DND-41 (cell line): ENCODE measurements at regions not wholly inside any gene's neighbourhood (a gene's known extent, or its start where the extent isn't known, plus 50 kb on each side); places are given as distances from the start of the nearest gene placed in this dataset.

Experiments
- ATAC-seq: fragments of 200-7000 bp; cut with Tn5 transposase; 3 replicates; pipeline ENCODE4 v1.9.1; 2021; ENCODE audit warnings: low read depth; ENCODE audit not compliant: insufficient read depth
- DNase-seq: peaks from one replicate; pipeline ENCODE4 v3.0.0-alpha.2; 2020
- H2AFZ ChIP-seq: 2 replicates; pipeline ENCODE4 v1.6.0; 2012; ENCODE audit warnings: low read depth, low read length
- H3K27ac ChIP-seq: 2 replicates; pipeline ENCODE4 v1.5.1; 2012; ENCODE audit warnings: low read length, inconsistent platforms
- H3K27me3 ChIP-seq: fragments of 200-600 bp; sonication (generic); 2 replicates; pipeline ENCODE4 v1.6.0; 2012; ENCODE audit warnings: low read length, mild to moderate bottlenecking, inconsistent platforms; ENCODE audit not compliant: insufficient read depth, poor library complexity
- H3K36me3 ChIP-seq: 2 replicates; pipeline ENCODE4 v1.5.1; 2012; ENCODE audit warnings: low read length, inconsistent platforms; ENCODE audit not compliant: insufficient read depth
- H3K4me1 ChIP-seq: 2 replicates; pipeline ENCODE4 v1.5.1; 2012; ENCODE audit warnings: mild to moderate bottlenecking, low read length; ENCODE audit not compliant: insufficient read depth
- H3K4me2 ChIP-seq: 2 replicates; pipeline ENCODE4 v1.6.0; 2012; ENCODE audit warnings: mild to moderate bottlenecking, moderate library complexity, low read length, inconsistent platforms; ENCODE audit not compliant: insufficient read depth
- H3K4me3 ChIP-seq, 2 experiments: fragments of 200-600 bp in 1 of 2; shearing (Covaris generic) in 1 of 2; 2 replicates each; pipeline ENCODE4 v1.5.1; 2012 to 2016; ENCODE audit warnings: inconsistent platforms in 2 of 2, low read length in 2 of 2, mild to moderate bottlenecking in 2 of 2, low read depth in 1 of 2, moderate library complexity in 1 of 2
- H3K79me2 ChIP-seq: 2 replicates; pipeline ENCODE4 v1.6.0; 2012; ENCODE audit warnings: low read length, inconsistent platforms; ENCODE audit not compliant: insufficient read depth
- H3K9ac ChIP-seq: 2 replicates; pipeline ENCODE4 v1.6.0; 2012; ENCODE audit warnings: low read depth, mild to moderate bottlenecking, inconsistent platforms, low read length, moderate library complexity
- H3K9me3 ChIP-seq: 2 replicates; pipeline ENCODE4 v1.5.1; 2012; ENCODE audit warnings: low read length, moderate library complexity, mild to moderate bottlenecking, inconsistent platforms; ENCODE audit not compliant: insufficient read depth, severe bottlenecking
- H4K20me1 ChIP-seq: 2 replicates; pipeline ENCODE4 v1.6.0; 2012; ENCODE audit warnings: low read length; ENCODE audit not compliant: insufficient read depth
- EZH2 ChIP-seq: IDR thresholded peaks from 3 replicates; pipeline ENCODE4 v1.6.1; 2012; ENCODE audit warnings: borderline replicate concordance, low read depth, mild to moderate bottlenecking, moderate library complexity, low read length, inconsistent platforms; ENCODE audit not compliant: severe bottlenecking
- TF ChIP-seq, protein P1 (sequence below): IDR thresholded peaks from 2 replicates; pipeline ENCODE4 v1.5.1; 2012; ENCODE audit warnings: borderline replicate concordance, low read length, moderate library complexity, mild to moderate bottlenecking; ENCODE audit not compliant: poor library complexity, severe bottlenecking; ENCODE audit errors: extremely low read depth

DNA sequence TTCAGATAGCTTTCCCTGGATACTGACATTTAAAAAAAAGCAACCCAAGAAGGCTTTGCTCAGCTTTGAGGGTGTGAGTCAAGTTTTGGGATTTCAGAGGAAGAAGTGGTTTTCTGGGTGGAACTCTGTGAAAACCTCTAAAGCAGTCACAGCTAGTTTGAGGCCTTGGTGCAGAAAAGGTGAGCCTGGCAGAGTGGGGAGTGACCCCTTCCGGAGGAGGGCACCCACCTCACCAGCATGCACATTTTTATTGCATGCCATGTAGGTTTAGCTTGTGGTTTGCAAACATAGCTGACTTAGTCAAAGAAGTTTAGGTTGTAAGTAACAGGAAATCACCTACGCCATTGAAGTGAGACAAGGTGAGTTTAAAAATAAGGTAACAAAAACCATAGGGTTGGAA is 146.8 kb upstream of the PMEPA1 start:
- Histone ChIP-seq H3K9ac (no peak overlapping the region), H3K27ac (no peak overlapping the region), H3K79me2 (no peaks in the 10 kb centered on the region), H4K20me1 (no peaks in the 10 kb centered on the region), H3K4me3 (no peak overlapping the region), H2AFZ (no peak overlapping the region), H3K36me3 (no peaks in the 10 kb centered on the region), H3K9me3 (no peaks in the 10 kb centered on the region), H3K4me2 (no peak overlapping the region), H3K27me3 (peaks cover 8% of the 10 kb centered on the region), H3K4me1 (no peaks in the 10 kb centered on the region)
- TF ChIP-seq, protein P1, sequence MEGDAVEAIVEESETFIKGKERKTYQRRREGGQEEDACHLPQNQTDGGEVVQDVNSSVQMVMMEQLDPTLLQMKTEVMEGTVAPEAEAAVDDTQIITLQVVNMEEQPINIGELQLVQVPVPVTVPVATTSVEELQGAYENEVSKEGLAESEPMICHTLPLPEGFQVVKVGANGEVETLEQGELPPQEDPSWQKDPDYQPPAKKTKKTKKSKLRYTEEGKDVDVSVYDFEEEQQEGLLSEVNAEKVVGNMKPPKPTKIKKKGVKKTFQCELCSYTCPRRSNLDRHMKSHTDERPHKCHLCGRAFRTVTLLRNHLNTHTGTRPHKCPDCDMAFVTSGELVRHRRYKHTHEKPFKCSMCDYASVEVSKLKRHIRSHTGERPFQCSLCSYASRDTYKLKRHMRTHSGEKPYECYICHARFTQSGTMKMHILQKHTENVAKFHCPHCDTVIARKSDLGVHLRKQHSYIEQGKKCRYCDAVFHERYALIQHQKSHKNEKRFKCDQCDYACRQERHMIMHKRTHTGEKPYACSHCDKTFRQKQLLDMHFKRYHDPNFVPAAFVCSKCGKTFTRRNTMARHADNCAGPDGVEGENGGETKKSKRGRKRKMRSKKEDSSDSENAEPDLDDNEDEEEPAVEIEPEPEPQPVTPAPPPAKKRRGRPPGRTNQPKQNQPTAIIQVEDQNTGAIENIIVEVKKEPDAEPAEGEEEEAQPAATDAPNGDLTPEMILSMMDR, result no peak
- TF ChIP-seq EZH2, result no peak
- DNase-seq, result no peak
- ATAC-seq, result no peak

DNA sequence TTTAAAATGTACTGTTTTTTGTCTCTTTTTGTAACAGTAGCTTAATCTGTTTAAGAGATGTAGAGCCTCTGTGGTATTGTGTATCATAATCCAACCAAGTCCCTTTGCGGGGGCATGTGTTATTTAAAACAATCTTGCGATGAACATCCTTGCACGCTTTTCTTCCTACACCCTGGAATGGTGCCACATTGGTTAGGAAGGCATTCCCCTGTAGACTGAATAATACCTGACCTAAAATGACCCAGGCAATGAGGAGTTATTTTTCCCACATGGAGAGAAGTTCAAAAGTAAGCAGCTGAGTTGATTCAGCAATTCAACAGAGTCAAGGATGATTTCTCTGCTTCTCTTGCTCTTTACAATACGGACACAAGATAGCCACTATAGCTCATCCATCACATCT is 142.0 kb upstream of the PMEPA1 start:
- Histone ChIP-seq H4K20me1 (no peaks in the 10 kb centered on the region), H2AFZ (no peak overlapping the region), H3K9ac (no peak overlapping the region), H3K9me3 (no peaks in the 10 kb centered on the region), H3K4me2 (no peak overlapping the region), H3K4me1 (no peaks in the 10 kb centered on the region), H3K79me2 (no peaks in the 10 kb centered on the region), H3K27me3 (peaks cover 26% of the 10 kb centered on the region), H3K27ac (no peak overlapping the region), H3K4me3 (no peak overlapping the region), H3K36me3 (no peaks in the 10 kb centered on the region)
- TF ChIP-seq EZH2, result no peak
- TF ChIP-seq, protein P1, result no peak
- ATAC-seq (no peak), DNase-seq (no peak)

DNA sequence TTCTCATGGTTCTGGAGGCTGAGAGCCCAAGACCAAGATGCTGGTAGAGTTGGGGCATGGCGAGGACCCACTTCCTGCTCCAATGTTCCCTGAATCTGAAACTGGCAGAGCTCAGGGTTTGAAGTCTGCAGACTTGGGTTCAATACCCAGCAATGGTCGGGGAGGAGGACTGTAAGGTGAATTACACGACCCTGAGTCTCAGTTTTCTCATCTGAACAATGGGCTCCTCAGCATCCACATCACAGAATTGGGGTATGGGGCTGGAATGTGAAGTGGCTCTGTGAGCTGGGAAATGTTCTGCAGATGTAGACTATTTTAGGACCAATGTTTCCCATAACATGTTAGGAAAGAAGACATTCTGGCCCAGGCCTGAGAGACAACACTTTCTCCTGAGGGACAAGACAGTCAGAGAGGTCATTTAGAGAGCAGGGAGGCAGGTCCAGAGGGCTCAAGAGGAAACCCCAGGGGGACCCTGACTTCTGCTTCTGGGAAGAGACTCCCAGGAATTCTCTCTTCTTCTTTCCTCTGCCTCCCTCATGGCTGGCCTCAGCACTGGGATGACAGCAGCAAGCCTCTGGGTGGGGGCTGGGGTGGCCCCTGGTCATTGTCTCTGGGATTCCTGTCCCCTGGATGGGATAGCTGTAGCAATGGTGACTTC is 141.3 kb upstream of the PMEPA1 start:
- DNase-seq (no peak), ATAC-seq (no peak)
- H3K27ac ChIP-seq, result no peak overlapping the region
- no peak overlapping the region for H3K4me3 ChIP-seq
- H3K79me2 ChIP-seq, result no peaks in the 10 kb centered on the region
- peaks cover 28% of the 10 kb centered on the region for H3K27me3 ChIP-seq
- no peak overlapping the region for H2AFZ ChIP-seq
- H3K4me1 ChIP-seq, result no peaks in the 10 kb centered on the region
- no peak for TF ChIP-seq EZH2
- TF ChIP-seq, protein P1, result no peak
- H3K9ac ChIP-seq, result no peak overlapping the region
- no peaks in the 10 kb centered on the region for H3K9me3 ChIP-seq
- H4K20me1 ChIP-seq, result no peaks in the 10 kb centered on the region
- no peak overlapping the region for H3K4me2 ChIP-seq
- H3K36me3 ChIP-seq, result no peaks in the 10 kb centered on the region
